Ammon's horn (tissue), 1 donor: ENCODE measurements at regions not wholly inside any gene's neighbourhood (a gene's known extent, or its start where the extent isn't known, plus 50 kb on each side); places are given as distances from the start of the nearest gene placed in this dataset.
"Not testable (repeated sequence)": the region's sequence is repeated elsewhere in the genome, so short reads cannot be mapped to it uniquely, and the experiment has no call there.

Experiments used
- DNase-seq: peaks from one replicate; pipeline ENCODE4 v3.0.0-alpha.2; 2016; ENCODE audit warnings: low spot score

GRCh38 chr2:158866082-158866481 lies 71.0 kb downstream of the DAPL1 start:
- not testable (repeated sequence) for DNase-seq

- not testable (repeated sequence) for DNase-seq
Observed at GRCh38 chr2:158867531-158868191, 72.5 kb downstream of the DAPL1 start.

GRCh38 chr2:158868386-158868785 lies 73.3 kb downstream of the DAPL1 start:
- not testable (repeated sequence) for DNase-seq

GRCh38 chr2:158869122-158869521 lies 74.0 kb downstream of the DAPL1 start:
- not testable (repeated sequence) for DNase-seq

GRCh38 chr2:158869609-158870008 lies 74.5 kb downstream of the DAPL1 start:
- not testable (repeated sequence) for DNase-seq

GRCh38 chr2:158878003-158878402 lies 82.9 kb downstream of the DAPL1 start:
- DNase-seq: no peak

- no peak for DNase-seq
Observed at GRCh38 chr2:158879229-158879903, 84.2 kb downstream of the DAPL1 start.

- DNase-seq: no peak
Observed at GRCh38 chr2:158882297-158882696, 86.1 kb upstream of the TANC1 start.

GRCh38 chr2:158884552-158884951 lies 83.9 kb upstream of the TANC1 start:
- DNase-seq: not testable (repeated sequence)

- DNase-seq: not testable (repeated sequence)
Observed at GRCh38 chr2:158885018-158885678, 83.3 kb upstream of the TANC1 start.

GRCh38 chr2:158885679-158886050 lies 82.8 kb upstream of the TANC1 start:
- DNase-seq: not testable (repeated sequence)

GRCh38 chr2:158889135-158889853 lies 79.1 kb upstream of the TANC1 start:
- DNase-seq: no peak

GRCh38 chr2:158890296-158890905 lies 78.0 kb upstream of the TANC1 start:
- no peak for DNase-seq

- peak; percentile 32 for DNase-seq
Observed at GRCh38 chr2:158893026-158893425, 75.4 kb upstream of the TANC1 start.

GRCh38 chr2:158893474-158893873 lies 75.0 kb upstream of the TANC1 start:
- no peak for DNase-seq

GRCh38 chr2:158894078-158894477 lies 74.4 kb upstream of the TANC1 start:
- no peak for DNase-seq

- no peak for DNase-seq
Observed at GRCh38 chr2:158894572-158894971, 73.9 kb upstream of the TANC1 start.

GRCh38 chr2:158900345-158900744 lies 68.1 kb upstream of the TANC1 start:
- no peak for DNase-seq

- no peak for DNase-seq
Observed at GRCh38 chr2:158902005-158902398, 66.4 kb upstream of the TANC1 start.

- no peak for DNase-seq
Observed at GRCh38 chr2:158903711-158904405, 64.6 kb upstream of the TANC1 start.

GRCh38 chr2:158904627-158905177 lies 63.7 kb upstream of the TANC1 start:
- no peak for DNase-seq
